GM23248 (cell line): ENCODE measurements at regions not wholly inside any gene's neighbourhood (a gene's known extent, or its start where the extent isn't known, plus 50 kb on each side); places are given as distances from the start of the nearest gene placed in this dataset.

Experiments
- DNase-seq: peaks from one replicate; pipeline ENCODE4 v3.0.0-alpha.2; 2015
- H2AFZ ChIP-seq: fragments of 200-600 bp; sonication (generic); 2 replicates; pipeline ENCODE4 v1.6.1; 2016; ENCODE audit warnings: antibody characterized with exemption
- H3F3A ChIP-seq: fragments of 200-600 bp; sonication (generic); 2 replicates; pipeline ENCODE4 v1.6.1; 2016; ENCODE audit warnings: mild to moderate bottlenecking, antibody characterized with exemption, mixed run types; ENCODE audit not compliant: insufficient read depth
- H3K27ac ChIP-seq: fragments of 200-600 bp; sonication (generic); 2 replicates; pipeline ENCODE4 v1.5.1; 2016; ENCODE audit warnings: mild to moderate bottlenecking
- H3K27me3 ChIP-seq: fragments of 200-600 bp; sonication (generic); replicated peaks from 2 replicates; pipeline ENCODE4 v1.6.1; 2016; ENCODE audit warnings: mild to moderate bottlenecking; ENCODE audit not compliant: insufficient read depth
- H3K36me3 ChIP-seq: fragments of 200-600 bp; sonication (generic); 2 replicates; pipeline ENCODE4 v1.6.1; 2016; ENCODE audit warnings: low read depth, mild to moderate bottlenecking
- H3K4me1 ChIP-seq: fragments of 200-600 bp; sonication (generic); 2 replicates; pipeline ENCODE4 v1.6.1; 2016; ENCODE audit warnings: mild to moderate bottlenecking; ENCODE audit not compliant: insufficient read depth
- H3K4me2 ChIP-seq: fragments of 200-600 bp; sonication (generic); one replicate; pipeline ENCODE4 v1.6.1; 2016; ENCODE audit warnings: mild to moderate bottlenecking; ENCODE audit not compliant: unreplicated experiment
- H3K4me3 ChIP-seq: fragments of 200-600 bp; sonication (generic); 2 replicates; pipeline ENCODE4 v1.5.1; 2016; ENCODE audit warnings: mild to moderate bottlenecking
- H3K79me2 ChIP-seq: fragments of 200-600 bp; sonication (generic); 2 replicates; pipeline ENCODE4 v1.6.1; 2016; ENCODE audit warnings: mild to moderate bottlenecking; ENCODE audit not compliant: insufficient read depth
- H3K9ac ChIP-seq: fragments of 200-600 bp; sonication (generic); 2 replicates; pipeline ENCODE4 v1.6.1; 2016; ENCODE audit warnings: mild to moderate bottlenecking
- H3K9me2 ChIP-seq: fragments of 200-600 bp; sonication (generic); 2 replicates; pipeline ENCODE4 v1.6.1; 2016; ENCODE audit warnings: mixed run types, mild to moderate bottlenecking, moderate library complexity; ENCODE audit not compliant: insufficient read depth
- H3K9me3 ChIP-seq: fragments of 200-600 bp; sonication (generic); one replicate; pipeline ENCODE4 v1.6.1; 2017; ENCODE audit warnings: low read depth
- H4K20me1 ChIP-seq: fragments of 200-600 bp; sonication (generic); 2 replicates; pipeline ENCODE4 v1.6.0; 2016; ENCODE audit not compliant: insufficient read depth
- EZH2 ChIP-seq: fragments of 200-600 bp; sonication (generic); IDR thresholded peaks from 2 replicates; pipeline ENCODE4 v1.6.1; 2018; ENCODE audit warnings: antibody characterized with exemption, mild to moderate bottlenecking; ENCODE audit not compliant: insufficient read depth, poor library complexity, severe bottlenecking
- EZH2phosphoT487 ChIP-seq: fragments of 200-600 bp; sonication (generic); IDR thresholded peaks from 2 replicates; pipeline ENCODE4 v1.6.1; 2018; ENCODE audit warnings: antibody characterized with exemption, moderate library complexity, mild to moderate bottlenecking, low read depth; ENCODE audit not compliant: insufficient read depth
- WGBS, 2 experiments: methylation state at CpG; one replicate each; pipeline ENCODE4 v1.1.6; 2015 to 2017; ENCODE audit warnings: low lambda C conversion rate in 2 of 2, low coverage in 1 of 2; ENCODE audit errors: missing lambda C conversion rate in 2 of 2; 5-methylcytosine and 5-hydroxymethylcytosine counted together
- in situ Hi-C: fragments of 300-500 bp; cut with MboI; formaldehyde crosslinking; loops from 2 replicates; pipeline ENCODE4 v1.15.0; 2020

DNA sequence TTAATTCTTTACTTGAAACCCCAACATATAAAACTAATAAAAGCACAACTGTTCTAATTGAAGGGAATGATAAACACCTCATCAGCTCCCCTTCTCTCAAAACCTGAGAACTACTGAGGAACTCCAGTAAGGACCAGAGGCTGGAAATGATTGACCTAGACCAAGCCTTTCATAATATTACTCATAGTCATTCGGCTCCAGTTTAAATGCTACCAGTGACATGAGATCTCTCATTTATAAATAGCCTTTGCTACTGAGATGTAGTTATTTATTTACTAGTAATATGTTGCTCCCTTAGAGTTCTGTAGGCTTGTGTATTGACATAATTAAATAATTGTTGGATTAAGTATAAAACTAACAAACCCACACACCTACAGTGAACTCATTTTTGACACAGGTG, 209.8 kb upstream of the PRMT6 start:
- TF ChIP-seq EZH2phosphoT487 (no peak), EZH2 (no peak)
- WGBS, 2 experiments = 41 to 43% methylated on average over 1 of the region's 1 CpG
- peaks cover 6% of the 10 kb centered on the region for H3K27me3 ChIP-seq
- in situ Hi-C loops = no loop called here
- no peak overlapping the region for H2AFZ ChIP-seq
- H3K4me1 ChIP-seq = no peaks in the 10 kb centered on the region
- H3K79me2 ChIP-seq = no peaks in the 10 kb centered on the region
- H3K9me3 ChIP-seq = no peaks in the 10 kb centered on the region
- H3K9ac ChIP-seq = no peak overlapping the region
- H3K4me2 ChIP-seq = no peak overlapping the region
- no peaks in the 10 kb centered on the region for H3K36me3 ChIP-seq
- no peaks in the 10 kb centered on the region for H4K20me1 ChIP-seq
- H3K4me3 ChIP-seq = no peak overlapping the region
- H3K9me2 ChIP-seq = no peaks in the 10 kb centered on the region
- DNase-seq = no peak
- no peaks in the 10 kb centered on the region for H3F3A ChIP-seq
- no peak overlapping the region for H3K27ac ChIP-seq

- Histone ChIP-seq H3F3A (no peaks in the 10 kb centered on the region), H3K9me3 (no peaks in the 10 kb centered on the region), H3K4me3 (no peak overlapping the region), H3K4me2 (no peak overlapping the region), H3K36me3 (no peaks in the 10 kb centered on the region), H3K9me2 (no peaks in the 10 kb centered on the region), H3K27me3 (no peaks in the 10 kb centered on the region), H3K79me2 (no peaks in the 10 kb centered on the region), H2AFZ (no peak overlapping the region), H3K9ac (no peak overlapping the region), H3K4me1 (no peaks in the 10 kb centered on the region), H3K27ac (no peak overlapping the region), H4K20me1 (no peaks in the 10 kb centered on the region)
- no peak for DNase-seq
- in situ Hi-C loops = no loop called here
- TF ChIP-seq EZH2phosphoT487 = no peak
- no peak for TF ChIP-seq EZH2
Measured at GRCh38 chr1:106861110-106861509, 195.4 kb upstream of the PRMT6 start.

DNA sequence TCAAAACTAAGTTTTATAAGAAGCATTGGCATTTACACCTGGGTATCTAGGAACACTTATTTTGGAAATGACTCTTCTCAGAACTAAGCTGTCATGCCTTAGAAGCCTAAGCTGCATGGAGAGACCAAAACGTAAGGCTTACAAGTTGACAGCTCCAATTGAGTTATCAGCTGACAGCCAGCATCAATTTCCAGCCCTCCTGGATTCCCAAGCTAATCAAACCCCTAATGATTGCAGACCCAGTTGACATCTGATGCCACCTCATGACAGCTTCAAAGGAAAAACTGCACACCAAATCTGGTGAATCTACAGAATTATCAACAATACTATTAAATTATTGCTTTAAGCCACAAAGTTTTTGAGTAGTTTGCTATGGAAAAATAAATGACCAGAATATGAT, 187.6 kb upstream of the PRMT6 start:
- in situ Hi-C loops = no loop called here
- no peak for DNase-seq
- Histone ChIP-seq H3K4me1 (no peaks in the 10 kb centered on the region), H2AFZ (no peak overlapping the region), H3K36me3 (no peaks in the 10 kb centered on the region), H3K9me3 (no peaks in the 10 kb centered on the region), H3F3A (no peaks in the 10 kb centered on the region), H3K27me3 (no peaks in the 10 kb centered on the region), H3K9ac (no peak overlapping the region), H4K20me1 (no peaks in the 10 kb centered on the region), H3K4me3 (no peak overlapping the region), H3K9me2 (no peaks in the 10 kb centered on the region), H3K4me2 (no peak overlapping the region), H3K79me2 (no peaks in the 10 kb centered on the region), H3K27ac (no peak overlapping the region)
- TF ChIP-seq EZH2phosphoT487 = no peak
- no peak for TF ChIP-seq EZH2
- WGBS, 2 experiments = 6 to 7% methylated on average over 1 of the region's 1 CpG

- H3K79me2 ChIP-seq = no peaks in the 10 kb centered on the region
- H3K4me2 ChIP-seq = no peak overlapping the region
- H3K27me3 ChIP-seq = no peaks in the 10 kb centered on the region
- H3K27ac ChIP-seq = no peak overlapping the region
- H3K4me1 ChIP-seq = no peaks in the 10 kb centered on the region
- H3K36me3 ChIP-seq = no peaks in the 10 kb centered on the region
- DNase-seq = no peak
- WGBS, 2 experiments = 23 to 30% methylated on average over 1 of the region's 1 CpG
- no peak overlapping the region for H3K4me3 ChIP-seq
- in situ Hi-C loops = no loop called here
- H4K20me1 ChIP-seq = no peaks in the 10 kb centered on the region
- no peaks in the 10 kb centered on the region for H3K9me3 ChIP-seq
- H3K9me2 ChIP-seq = no peaks in the 10 kb centered on the region
- TF ChIP-seq EZH2 = no peak
- TF ChIP-seq EZH2phosphoT487 = no peak
- H2AFZ ChIP-seq = no peak overlapping the region
- no peaks in the 10 kb centered on the region for H3F3A ChIP-seq
- no peak overlapping the region for H3K9ac ChIP-seq
Measured at GRCh38 chr1:106875622-106876021, 180.9 kb upstream of the PRMT6 start.

- no peak overlapping the region for H3K4me2 ChIP-seq
- 47 to 52% methylated on average over 3 of the region's 3 CpGs for WGBS, 2 experiments
- no peak overlapping the region for H3K9ac ChIP-seq
- no peaks in the 10 kb centered on the region for H3K36me3 ChIP-seq
- no peak overlapping the region for H3K4me3 ChIP-seq
- H3K9me2 ChIP-seq = no peaks in the 10 kb centered on the region
- H3K79me2 ChIP-seq = no peaks in the 10 kb centered on the region
- TF ChIP-seq EZH2phosphoT487 (no peak), EZH2 (no peak)
- no peaks in the 10 kb centered on the region for H4K20me1 ChIP-seq
- DNase-seq = no peak
- H3K9me3 ChIP-seq = no peaks in the 10 kb centered on the region
- H2AFZ ChIP-seq = no peak overlapping the region
- in situ Hi-C loops = no loop called here
- no peaks in the 10 kb centered on the region for H3K27me3 ChIP-seq
- no peaks in the 10 kb centered on the region for H3F3A ChIP-seq
- H3K4me1 ChIP-seq = no peaks in the 10 kb centered on the region
- H3K27ac ChIP-seq = no peak overlapping the region
Measured at GRCh38 chr1:106876384-106876783, 180.1 kb upstream of the PRMT6 start.
